ENCODE measurements at regions not wholly inside any gene's neighbourhood (a gene's known extent, or its start where the extent isn't known, plus 50 kb on each side); places are given as distances from the start of the nearest gene placed in this dataset.

- TF ChIP-seq, protein P1, sequence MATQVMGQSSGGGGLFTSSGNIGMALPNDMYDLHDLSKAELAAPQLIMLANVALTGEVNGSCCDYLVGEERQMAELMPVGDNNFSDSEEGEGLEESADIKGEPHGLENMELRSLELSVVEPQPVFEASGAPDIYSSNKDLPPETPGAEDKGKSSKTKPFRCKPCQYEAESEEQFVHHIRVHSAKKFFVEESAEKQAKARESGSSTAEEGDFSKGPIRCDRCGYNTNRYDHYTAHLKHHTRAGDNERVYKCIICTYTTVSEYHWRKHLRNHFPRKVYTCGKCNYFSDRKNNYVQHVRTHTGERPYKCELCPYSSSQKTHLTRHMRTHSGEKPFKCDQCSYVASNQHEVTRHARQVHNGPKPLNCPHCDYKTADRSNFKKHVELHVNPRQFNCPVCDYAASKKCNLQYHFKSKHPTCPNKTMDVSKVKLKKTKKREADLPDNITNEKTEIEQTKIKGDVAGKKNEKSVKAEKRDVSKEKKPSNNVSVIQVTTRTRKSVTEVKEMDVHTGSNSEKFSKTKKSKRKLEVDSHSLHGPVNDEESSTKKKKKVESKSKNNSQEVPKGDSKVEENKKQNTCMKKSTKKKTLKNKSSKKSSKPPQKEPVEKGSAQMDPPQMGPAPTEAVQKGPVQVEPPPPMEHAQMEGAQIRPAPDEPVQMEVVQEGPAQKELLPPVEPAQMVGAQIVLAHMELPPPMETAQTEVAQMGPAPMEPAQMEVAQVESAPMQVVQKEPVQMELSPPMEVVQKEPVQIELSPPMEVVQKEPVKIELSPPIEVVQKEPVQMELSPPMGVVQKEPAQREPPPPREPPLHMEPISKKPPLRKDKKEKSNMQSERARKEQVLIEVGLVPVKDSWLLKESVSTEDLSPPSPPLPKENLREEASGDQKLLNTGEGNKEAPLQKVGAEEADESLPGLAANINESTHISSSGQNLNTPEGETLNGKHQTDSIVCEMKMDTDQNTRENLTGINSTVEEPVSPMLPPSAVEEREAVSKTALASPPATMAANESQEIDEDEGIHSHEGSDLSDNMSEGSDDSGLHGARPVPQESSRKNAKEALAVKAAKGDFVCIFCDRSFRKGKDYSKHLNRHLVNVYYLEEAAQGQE (IDR thresholded peaks at IDR 0.05; ENCODE audit: unreplicated experiment): no peak
- TF ChIP-seq CREB1 (CRISPR knock-in tag; IDR thresholded peaks at IDR 0.05; ENCODE audit: low read depth) (no peak), JUNB (IDR thresholded peaks at IDR 0.05; ENCODE audit: unreplicated experiment) (no peak), CTCF (conservative IDR thresholded peaks at IDR 0.05; ENCODE audit: low read depth in 2 of 2) (no peak), STAT1 (IDR thresholded peaks at IDR 0.05; ENCODE audit: unreplicated experiment) (no peak), POLR2AphosphoS5 (IDR thresholded peaks at IDR 0.05; ENCODE audit: low read depth) (no peak), EZH2phosphoT487 (IDR thresholded peaks at IDR 0.05; ENCODE audit: unreplicated experiment) (no peak), EZH2 (IDR thresholded peaks at IDR 0.05; ENCODE audit: low read depth, unreplicated experiment) (no peak)
- TF ChIP-seq, protein P2, sequence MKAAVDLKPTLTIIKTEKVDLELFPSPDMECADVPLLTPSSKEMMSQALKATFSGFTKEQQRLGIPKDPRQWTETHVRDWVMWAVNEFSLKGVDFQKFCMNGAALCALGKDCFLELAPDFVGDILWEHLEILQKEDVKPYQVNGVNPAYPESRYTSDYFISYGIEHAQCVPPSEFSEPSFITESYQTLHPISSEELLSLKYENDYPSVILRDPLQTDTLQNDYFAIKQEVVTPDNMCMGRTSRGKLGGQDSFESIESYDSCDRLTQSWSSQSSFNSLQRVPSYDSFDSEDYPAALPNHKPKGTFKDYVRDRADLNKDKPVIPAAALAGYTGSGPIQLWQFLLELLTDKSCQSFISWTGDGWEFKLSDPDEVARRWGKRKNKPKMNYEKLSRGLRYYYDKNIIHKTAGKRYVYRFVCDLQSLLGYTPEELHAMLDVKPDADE (IDR thresholded peaks at IDR 0.05): no peak
Measured at GRCh38 chr3:116806351-116806750, 96.8 kb downstream of the TUSC7 start (continued).

- H3K4me3 ChIP-seq: no peak overlapping the region
- no peak overlapping the region; the same call in 1 of the 2 replicates for H2AFZ ChIP-seq
- H3K27ac ChIP-seq (ENCODE audit: low read depth): no peak overlapping the region
- H3K36me3 ChIP-seq (ENCODE audit: insufficient read depth): no peaks in the 10 kb centered on the region
- H3K9me3 Mint-ChIP-seq: peaks cover 21% of the 10 kb centered on the region
- DNase-seq (ENCODE audit: low spot score): no peak
- peaks cover 2% of the 10 kb centered on the region for H3K27me3 Mint-ChIP-seq (ENCODE audit: insufficient read depth, low read depth, poor library complexity)
- no peaks in the 10 kb centered on the region for H3K79me2 ChIP-seq (replicated peaks; ENCODE audit: insufficient read depth)
- peaks cover 10% of the 10 kb centered on the region for H3K4me1 Mint-ChIP-seq
- H4K20me1 ChIP-seq (replicated peaks; ENCODE audit: insufficient read depth): no peaks in the 10 kb centered on the region
- no peaks in the 10 kb centered on the region for H3K27me3 ChIP-seq (ENCODE audit: insufficient read depth)
- H3F3A ChIP-seq (replicated peaks; ENCODE audit: low read depth): no peaks in the 10 kb centered on the region
- H3K9me2 ChIP-seq (ENCODE audit: insufficient read depth): no peaks in the 10 kb centered on the region
- H3K27ac Mint-ChIP-seq: no peak overlapping the region
- H3K4me2 ChIP-seq: no peak overlapping the region
- no peak for ATAC-seq
- peaks cover 22% of the 10 kb centered on the region; the same call in 2 of the 3 replicates for H3K36me3 Mint-ChIP-seq (ENCODE audit: low read depth)
- H3K4me3 Mint-ChIP-seq: no peak overlapping the region
- H3K4me1 ChIP-seq (ENCODE audit: insufficient read depth): 0 out of 2 replicates have a peak, but pooled peaks cover 6% of the 10 kb centered on the region
- TF ChIP-seq JUNB (IDR thresholded peaks at IDR 0.05; ENCODE audit: unreplicated experiment): no peak
- no peak for TF ChIP-seq EZH2phosphoT487 (IDR thresholded peaks at IDR 0.05; ENCODE audit: unreplicated experiment)
- no peak for TF ChIP-seq ZNF331 (CRISPR knock-in tag; IDR thresholded peaks at IDR 0.05; ENCODE audit: low read depth)
- no peak for TF ChIP-seq CTCF (conservative IDR thresholded peaks at IDR 0.05; ENCODE audit: low read depth in 2 of 2)
- no peak for TF ChIP-seq NANOG (IDR thresholded peaks at IDR 0.05; ENCODE audit: borderline replicate concordance)
- TF ChIP-seq, protein P1 (IDR thresholded peaks at IDR 0.05; ENCODE audit: unreplicated experiment): no peak
- TF ChIP-seq, protein P2 (IDR thresholded peaks at IDR 0.05): no peak
Measured at GRCh38 chr3:116808725-116809124, 99.1 kb downstream of the TUSC7 start.

All from GM23338 (cell line).